ENCODE measurements at regions not wholly inside any gene's neighbourhood (a gene's known extent, or its start where the extent isn't known, plus 50 kb on each side); places are given as distances from the start of the nearest gene placed in this dataset.
"Not testable (repeated sequence)": the region's sequence is repeated elsewhere in the genome, so short reads cannot be mapped to it uniquely, and the experiment has no call there.

- Histone ChIP-seq H3K27me3 (ENCODE audit: control insufficient read depth, insufficient read depth) (no peaks in the 10 kb centered on the region), H3K9me3 (ENCODE audit: control insufficient read depth, low read length) (peaks cover 3% of the 10 kb centered on the region), H3K27ac (ENCODE audit: low read length) (no peak overlapping the region), H3K4me1 (ENCODE audit: control insufficient read depth, insufficient read depth, low read length) (no peaks in the 10 kb centered on the region), H3K4me3 (ENCODE audit: low read length) (no peak overlapping the region)
- ATAC-seq, result no peak
- DNase-seq, result no peak
- intact Hi-C loops (cut with DNase I), result no loop called here
- 64% methylated on average over 2 of the region's 2 CpGs for WGBS
Measured at GRCh38 chr3:103271575-103271974, 836.8 kb downstream of the ZPLD1 start.

DNA sequence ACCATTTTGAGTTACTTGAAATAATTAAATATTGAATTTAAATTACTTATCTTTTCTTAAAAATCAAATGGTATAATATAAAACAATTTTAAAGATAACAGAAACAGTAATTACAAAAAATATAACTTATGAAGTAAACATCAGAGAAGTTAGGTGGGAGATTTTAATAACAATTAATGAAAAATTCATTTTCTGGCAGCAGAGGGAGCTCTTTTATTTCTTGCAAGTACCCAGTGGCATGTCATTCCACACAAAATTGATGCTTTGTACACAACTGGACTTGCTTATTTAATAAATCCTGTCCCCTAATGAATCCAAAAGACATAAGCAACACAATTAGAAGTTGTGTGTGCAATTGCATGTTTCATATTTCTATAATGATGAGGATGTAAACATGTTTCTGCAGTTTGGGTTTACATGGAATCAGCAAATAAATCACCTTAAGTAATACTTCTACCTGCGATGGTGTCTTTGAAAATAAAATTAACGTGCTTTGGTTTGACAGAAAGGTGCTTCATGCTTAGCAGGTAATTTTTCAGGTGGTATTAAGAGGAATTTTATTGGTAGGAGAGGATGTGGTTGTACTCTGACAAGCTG lies 861.3 kb downstream of the ZPLD1 start:
- Histone ChIP-seq H3K4me3 (ENCODE audit: low read length) (no peak overlapping the region), H3K27ac (ENCODE audit: low read length) (no peak overlapping the region), H3K27me3 (ENCODE audit: control insufficient read depth, insufficient read depth) (no peaks in the 10 kb centered on the region), H3K4me1 (ENCODE audit: control insufficient read depth, insufficient read depth, low read length) (no peaks in the 10 kb centered on the region), H3K9me3 (ENCODE audit: control insufficient read depth, low read length) (no peaks in the 10 kb centered on the region)
- ATAC-seq (no peak), DNase-seq (no peak)
- WGBS, result 60% methylated on average over 2 of the region's 2 CpGs
- intact Hi-C loops (cut with DNase I), result no loop called here

GRCh38 chr3:103297502-103297901 lies 862.7 kb downstream of the ZPLD1 start:
- 93% methylated on average over 11 of the region's 11 CpGs for WGBS

DNA sequence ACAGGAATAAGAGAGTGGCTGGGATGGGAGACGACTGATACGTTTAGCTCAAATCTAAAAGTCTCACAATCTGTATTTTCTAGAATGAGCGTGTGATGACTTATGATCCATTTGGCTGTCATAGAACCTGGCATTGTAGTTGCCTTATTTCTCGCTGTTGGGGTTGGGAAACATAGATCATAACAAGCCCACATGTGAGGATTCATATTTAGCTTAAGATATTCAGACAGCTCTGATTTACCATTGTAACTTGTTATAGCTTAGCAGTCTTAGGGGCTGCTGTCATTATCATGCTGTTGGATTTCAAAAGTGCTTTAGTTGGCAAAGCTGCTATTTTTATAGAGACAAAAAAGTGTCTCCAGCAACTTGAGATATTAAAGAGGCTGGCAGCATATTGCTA lies 871.3 kb downstream of the ZPLD1 start:
- ATAC-seq, result no peak
- no peaks in the 10 kb centered on the region for H3K4me1 ChIP-seq (ENCODE audit: control insufficient read depth, insufficient read depth, low read length)
- H3K27me3 ChIP-seq (ENCODE audit: control insufficient read depth, insufficient read depth), result no peaks in the 10 kb centered on the region
- intact Hi-C loops (cut with DNase I), result no loop called here
- DNase-seq, result no peak
- no peak overlapping the region for H3K4me3 ChIP-seq (ENCODE audit: low read length)
- WGBS, result 47% methylated on average over 4 of the region's 4 CpGs
- no peaks in the 10 kb centered on the region for H3K9me3 ChIP-seq (ENCODE audit: control insufficient read depth, low read length)
- H3K27ac ChIP-seq (ENCODE audit: low read length), result no peak overlapping the region

More at GRCh38 chr3:103297502-103297901, 862.7 kb downstream of the ZPLD1 start:
- H3K4me3 ChIP-seq (ENCODE audit: low read length); H3K27ac ChIP-seq (ENCODE audit: low read length); H3K9me3 ChIP-seq (ENCODE audit: control insufficient read depth, low read length); H3K27me3 ChIP-seq (ENCODE audit: control insufficient read depth, insufficient read depth); ATAC-seq; H3K4me1 ChIP-seq (ENCODE audit: control insufficient read depth, insufficient read depth, low read length); DNase-seq; intact Hi-C loops (cut with DNase I): not testable (repeated sequence)

DNA sequence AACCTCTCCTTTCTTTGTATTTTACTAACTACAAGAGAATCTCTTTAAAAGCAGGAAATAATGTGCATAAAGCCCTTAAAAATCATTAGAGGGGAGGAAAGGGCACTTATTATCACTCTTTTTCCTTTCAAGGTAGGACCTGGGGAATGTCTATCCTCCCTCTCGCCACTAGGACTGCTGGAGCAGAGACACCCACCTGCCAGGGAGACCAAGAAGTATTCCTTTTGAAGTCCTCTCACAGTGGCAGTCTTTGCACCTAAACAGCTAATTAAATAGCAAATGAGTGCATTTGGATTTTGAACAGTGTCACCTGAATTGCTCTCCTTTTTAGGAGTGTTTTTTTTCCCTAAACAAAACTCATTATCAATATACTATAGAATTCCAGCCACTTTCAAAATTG lies 874.1 kb downstream of the ZPLD1 start:
- WGBS, result 42% methylated on average over 1 of the region's 1 CpG
- intact Hi-C loops (cut with DNase I), result no loop called here

DNA sequence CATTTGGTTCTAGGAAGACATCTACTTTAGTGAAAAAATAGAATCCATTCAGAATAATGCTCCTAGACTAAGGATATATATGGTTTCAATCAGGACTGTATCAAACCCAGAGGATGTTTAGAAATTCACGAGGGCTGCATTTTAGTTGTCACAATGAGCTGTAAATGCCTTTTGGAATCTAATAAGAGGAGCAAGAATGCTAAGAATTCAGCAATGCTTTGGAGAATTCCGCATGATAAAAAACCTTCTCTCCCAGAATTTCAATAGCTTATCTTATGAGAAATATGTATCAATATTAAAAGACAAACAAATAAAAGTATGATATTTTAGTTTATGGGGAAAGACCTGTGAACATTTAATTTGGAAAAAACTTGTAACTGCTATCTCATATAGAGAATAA lies 885.1 kb downstream of the ZPLD1 start:
- intact Hi-C loops (cut with DNase I), result no loop called here
- H3K27me3 ChIP-seq (ENCODE audit: control insufficient read depth, insufficient read depth), result no peaks in the 10 kb centered on the region
- H3K9me3 ChIP-seq (ENCODE audit: control insufficient read depth, low read length), result no peaks in the 10 kb centered on the region
- no peak overlapping the region for H3K4me3 ChIP-seq (ENCODE audit: low read length)
- no peak for ATAC-seq
- no peaks in the 10 kb centered on the region for H3K4me1 ChIP-seq (ENCODE audit: control insufficient read depth, insufficient read depth, low read length)
- no peak for DNase-seq
- 38% methylated on average over 2 of the region's 2 CpGs for WGBS
- no peak overlapping the region for H3K27ac ChIP-seq (ENCODE audit: low read length)

More for the DNA sequence above, 874.1 kb downstream of the ZPLD1 start:
- H3K27ac ChIP-seq (ENCODE audit: low read length), result no peak overlapping the region
- no peaks in the 10 kb centered on the region for H3K4me1 ChIP-seq (ENCODE audit: control insufficient read depth, insufficient read depth, low read length)
- H3K4me3 ChIP-seq (ENCODE audit: low read length), result no peak overlapping the region
- DNase-seq, result no peak
- no peak for ATAC-seq
- H3K27me3 ChIP-seq (ENCODE audit: control insufficient read depth, insufficient read depth), result no peaks in the 10 kb centered on the region
- no peaks in the 10 kb centered on the region for H3K9me3 ChIP-seq (ENCODE audit: control insufficient read depth, low read length)

GRCh38 chr3:103337179-103337845 lies 902.5 kb downstream of the ZPLD1 start:
- ATAC-seq (no peak), DNase-seq (no peak)
- H3K9me3 ChIP-seq (ENCODE audit: control insufficient read depth, low read length), result no peaks in the 10 kb centered on the region
- no peak overlapping the region for H3K27ac ChIP-seq (ENCODE audit: low read length)
- WGBS, result 85% methylated on average over 2 of the region's 2 CpGs
- H3K4me1 ChIP-seq (ENCODE audit: control insufficient read depth, insufficient read depth, low read length), result no peaks in the 10 kb centered on the region
- H3K27me3 ChIP-seq (ENCODE audit: control insufficient read depth, insufficient read depth), result no peaks in the 10 kb centered on the region
- intact Hi-C loops (cut with DNase I), result no loop called here
- no peak overlapping the region for H3K4me3 ChIP-seq (ENCODE audit: low read length)

- intact Hi-C loops (cut with DNase I), result no loop called here
- Histone ChIP-seq H3K4me3 (ENCODE audit: low read length) (no peak overlapping the region), H3K27ac (ENCODE audit: low read length) (no peak overlapping the region), H3K4me1 (ENCODE audit: control insufficient read depth, insufficient read depth, low read length) (no peaks in the 10 kb centered on the region), H3K9me3 (ENCODE audit: control insufficient read depth, low read length) (no peaks in the 10 kb centered on the region), H3K27me3 (ENCODE audit: control insufficient read depth, insufficient read depth) (no peaks in the 10 kb centered on the region)
- DNase-seq, result no peak
- no peak for ATAC-seq
- WGBS, result 82% methylated on average over 4 of the region's 4 CpGs
Measured at GRCh38 chr3:103341078-103341606, 906.3 kb downstream of the ZPLD1 start.

GRCh38 chr3:103342205-103342731 lies 907.5 kb downstream of the ZPLD1 start:
- Histone ChIP-seq H3K4me3 (ENCODE audit: low read length) (no peak overlapping the region), H3K4me1 (ENCODE audit: control insufficient read depth, insufficient read depth, low read length) (no peaks in the 10 kb centered on the region), H3K27me3 (ENCODE audit: control insufficient read depth, insufficient read depth) (no peaks in the 10 kb centered on the region), H3K27ac (ENCODE audit: low read length) (no peak overlapping the region), H3K9me3 (ENCODE audit: control insufficient read depth, low read length) (no peaks in the 10 kb centered on the region)
- 64% methylated on average over 4 of the region's 4 CpGs for whole genome bisulfite sequencing
- no peak for ATAC-seq
- intact Hi-C loops (cut with DNase I), result no loop called here
- no peak for DNase-seq

DNA sequence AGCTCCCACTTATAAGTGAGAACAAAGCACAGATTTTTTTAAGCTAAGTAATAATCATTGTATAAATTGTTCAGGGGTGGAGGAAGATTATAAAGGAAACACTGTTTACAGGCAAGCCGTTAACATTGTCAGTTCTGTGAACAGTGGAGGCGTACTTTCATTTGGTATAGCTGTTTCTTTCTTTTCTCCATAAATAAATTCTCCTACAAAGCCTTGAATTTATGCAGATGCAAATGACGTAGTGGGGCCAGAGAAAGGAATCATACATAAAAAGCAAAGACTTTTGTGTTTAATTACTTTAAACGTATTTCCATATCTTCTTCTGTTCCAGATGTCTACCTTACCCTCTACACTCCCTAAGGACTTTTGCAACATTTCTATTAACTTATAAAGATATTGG lies 914.9 kb downstream of the ZPLD1 start:
- intact Hi-C loops (cut with DNase I), result no loop called here
- no peak overlapping the region for H3K4me3 ChIP-seq (ENCODE audit: low read length)
- H3K27ac ChIP-seq (ENCODE audit: low read length), result no peak overlapping the region
- H3K9me3 ChIP-seq (ENCODE audit: control insufficient read depth, low read length), result no peaks in the 10 kb centered on the region
- no peaks in the 10 kb centered on the region for H3K4me1 ChIP-seq (ENCODE audit: control insufficient read depth, insufficient read depth, low read length)
- no peaks in the 10 kb centered on the region for H3K27me3 ChIP-seq (ENCODE audit: control insufficient read depth, insufficient read depth)
- DNase-seq (no peak), ATAC-seq (no peak)
- WGBS, result 82% methylated on average over 4 of the region's 4 CpGs

DNA sequence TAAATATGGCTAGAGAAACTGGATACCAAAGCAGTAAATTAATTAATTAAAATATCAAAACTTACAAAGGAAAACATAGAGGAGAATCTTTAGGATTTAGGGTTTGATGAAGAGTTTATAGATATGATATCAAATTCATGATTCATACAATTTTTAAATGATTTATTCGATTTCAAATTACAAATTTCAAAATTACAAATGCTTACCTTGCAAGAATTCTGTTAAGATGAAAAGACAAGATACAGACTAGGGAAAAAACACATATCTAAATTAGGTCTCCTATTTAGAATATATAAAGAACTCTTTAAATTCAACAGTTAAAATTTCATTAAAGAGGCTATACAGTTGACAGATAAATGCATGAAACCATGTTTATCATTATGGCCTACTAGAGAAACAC lies 930.7 kb downstream of the ZPLD1 start:
- H3K27me3 ChIP-seq (ENCODE audit: control insufficient read depth, insufficient read depth), result no peaks in the 10 kb centered on the region
- WGBS, result 42% methylated on average over 1 of the region's 1 CpG
- H3K27ac ChIP-seq (ENCODE audit: low read length), result no peak overlapping the region
- no peak overlapping the region for H3K4me3 ChIP-seq (ENCODE audit: low read length)
- ATAC-seq (no peak), DNase-seq (no peak)
- H3K4me1 ChIP-seq (ENCODE audit: control insufficient read depth, insufficient read depth, low read length), result no peaks in the 10 kb centered on the region
- H3K9me3 ChIP-seq (ENCODE audit: control insufficient read depth, low read length), result no peaks in the 10 kb centered on the region
- intact Hi-C loops (cut with DNase I), result no loop called here
